ENCODE measurements at regions not wholly inside any gene's neighbourhood (a gene's known extent, or its start where the extent isn't known, plus 50 kb on each side); places are given as distances from the start of the nearest gene placed in this dataset.

DNA sequence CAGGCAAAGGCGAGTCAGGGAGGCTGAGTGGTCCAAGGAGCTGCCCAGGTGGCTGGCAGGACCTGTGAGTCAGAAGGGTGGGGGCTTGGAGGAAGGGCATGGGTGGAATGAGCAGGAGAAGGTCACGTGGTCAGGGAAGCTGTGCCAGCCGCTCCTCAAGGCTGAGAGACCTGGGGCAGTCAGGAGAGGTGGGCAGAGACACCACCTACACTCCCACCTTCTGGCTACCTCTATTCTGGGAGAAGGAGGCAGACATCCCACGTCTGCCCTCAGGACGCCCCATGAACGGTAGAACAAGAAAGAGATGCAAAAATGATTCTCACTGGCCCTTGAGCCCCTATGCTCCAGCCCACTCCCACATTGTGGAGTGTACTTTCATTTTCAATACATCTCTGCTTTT is 151.8 kb upstream of the RAB4A start:
- TF ChIP-seq, protein P1, sequence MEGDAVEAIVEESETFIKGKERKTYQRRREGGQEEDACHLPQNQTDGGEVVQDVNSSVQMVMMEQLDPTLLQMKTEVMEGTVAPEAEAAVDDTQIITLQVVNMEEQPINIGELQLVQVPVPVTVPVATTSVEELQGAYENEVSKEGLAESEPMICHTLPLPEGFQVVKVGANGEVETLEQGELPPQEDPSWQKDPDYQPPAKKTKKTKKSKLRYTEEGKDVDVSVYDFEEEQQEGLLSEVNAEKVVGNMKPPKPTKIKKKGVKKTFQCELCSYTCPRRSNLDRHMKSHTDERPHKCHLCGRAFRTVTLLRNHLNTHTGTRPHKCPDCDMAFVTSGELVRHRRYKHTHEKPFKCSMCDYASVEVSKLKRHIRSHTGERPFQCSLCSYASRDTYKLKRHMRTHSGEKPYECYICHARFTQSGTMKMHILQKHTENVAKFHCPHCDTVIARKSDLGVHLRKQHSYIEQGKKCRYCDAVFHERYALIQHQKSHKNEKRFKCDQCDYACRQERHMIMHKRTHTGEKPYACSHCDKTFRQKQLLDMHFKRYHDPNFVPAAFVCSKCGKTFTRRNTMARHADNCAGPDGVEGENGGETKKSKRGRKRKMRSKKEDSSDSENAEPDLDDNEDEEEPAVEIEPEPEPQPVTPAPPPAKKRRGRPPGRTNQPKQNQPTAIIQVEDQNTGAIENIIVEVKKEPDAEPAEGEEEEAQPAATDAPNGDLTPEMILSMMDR (IDR thresholded peaks at IDR 0.05) = no peak
- no peak for TF ChIP-seq POLR2A (IDR thresholded peaks at IDR 0.05)
